ENCODE measurements at regions not wholly inside any gene's neighbourhood (a gene's known extent, or its start where the extent isn't known, plus 50 kb on each side); places are given as distances from the start of the nearest gene placed in this dataset.

GRCh38 chr3:106167728-106168127 is 298.9 kb upstream of the CBLB start:
- in situ Hi-C loops (cut with MboI; ENCODE audit: low sequenced_read_pairs): no loop called here

- in situ Hi-C loops (cut with MboI; ENCODE audit: low sequenced_read_pairs): no loop called here
These were observed 300.3 kb upstream of the CBLB start for GRCh38 chr3:106168962-106169750.

DNA sequence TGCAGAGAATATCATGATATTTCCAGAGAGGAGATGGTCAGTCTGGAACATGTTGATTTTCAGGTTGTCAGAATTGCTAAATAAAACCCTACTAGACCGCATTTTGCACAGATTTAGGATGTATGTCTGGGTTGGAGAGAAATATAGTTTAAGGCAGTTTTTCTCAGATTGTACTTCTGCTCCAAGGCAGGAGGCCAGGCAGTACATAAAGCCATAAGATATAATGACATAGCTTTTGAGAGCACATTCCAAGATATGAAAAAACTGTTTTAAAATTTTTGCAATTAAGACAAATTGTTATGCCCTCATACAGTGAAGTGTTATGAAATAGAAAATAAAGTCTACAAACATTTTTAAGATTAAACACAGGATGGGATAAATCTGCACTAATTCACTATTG is 301.8 kb upstream of the CBLB start:
- in situ Hi-C loops (cut with MboI; ENCODE audit: low sequenced_read_pairs): no loop called here

DNA sequence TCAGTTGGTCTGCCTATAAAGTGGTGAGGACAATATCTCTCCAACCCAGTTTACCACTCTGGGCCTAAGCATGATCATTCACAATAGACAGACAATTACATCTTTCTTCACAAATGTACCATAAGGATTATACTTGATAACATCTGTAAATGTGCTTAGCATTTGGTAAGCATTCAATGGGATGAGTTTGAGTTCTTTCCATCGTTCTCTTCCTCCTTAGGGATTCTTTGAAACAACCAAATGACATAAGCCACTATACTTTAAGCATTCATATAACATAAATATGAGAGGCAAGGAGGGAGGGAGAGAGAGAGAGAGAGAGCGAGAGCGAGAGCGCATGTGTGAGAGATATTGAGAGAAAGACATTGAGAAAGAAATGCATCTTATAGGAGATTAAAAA is 303.3 kb upstream of the CBLB start:
- in situ Hi-C loops (cut with MboI; ENCODE audit: low sequenced_read_pairs): no loop called here

DNA sequence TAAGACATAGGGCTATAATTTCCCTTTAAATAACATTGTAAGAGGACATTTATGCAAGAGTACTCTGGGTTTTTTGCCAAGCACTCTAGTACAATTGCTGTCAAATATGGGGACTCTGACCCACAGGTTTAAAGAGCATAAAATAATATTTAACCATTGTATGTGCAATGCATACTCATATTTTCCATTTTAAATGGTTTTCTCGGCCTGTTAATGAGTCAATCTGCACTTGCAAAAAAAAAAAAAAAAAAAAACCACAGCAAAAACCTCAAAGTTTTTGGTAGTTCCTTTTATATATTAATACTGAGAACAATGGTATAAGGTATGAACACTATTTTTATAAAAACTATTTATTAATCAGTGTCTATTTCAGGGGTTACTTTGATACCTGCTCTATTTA is 304.0 kb upstream of the CBLB start:
- in situ Hi-C loops (cut with MboI; ENCODE audit: low sequenced_read_pairs): no loop called here

- in situ Hi-C loops (cut with MboI; ENCODE audit: low sequenced_read_pairs): no loop called here
These were observed 306.5 kb upstream of the CBLB start for GRCh38 chr3:106175276-106175675.

GRCh38 chr3:106176734-106177133 is 307.9 kb upstream of the CBLB start:
- in situ Hi-C loops (cut with MboI; ENCODE audit: low sequenced_read_pairs): no loop called here

GRCh38 chr3:106182950-106183511 is 314.2 kb upstream of the CBLB start:
- in situ Hi-C loops (cut with MboI; ENCODE audit: low sequenced_read_pairs): no loop called here

- in situ Hi-C loops (cut with MboI; ENCODE audit: low sequenced_read_pairs): no loop called here
These were observed 315.1 kb upstream of the CBLB start for GRCh38 chr3:106183762-106184391.

- in situ Hi-C loops (cut with MboI; ENCODE audit: low sequenced_read_pairs): no loop called here
These were observed 316.0 kb upstream of the CBLB start for GRCh38 chr3:106184540-106185457.

- in situ Hi-C loops (cut with MboI; ENCODE audit: low sequenced_read_pairs): no loop called here
These were observed 317.1 kb upstream of the CBLB start for GRCh38 chr3:106185949-106186348.

- in situ Hi-C loops (cut with MboI; ENCODE audit: low sequenced_read_pairs): no loop called here
These were observed 321.5 kb upstream of the CBLB start for GRCh38 chr3:106190296-106190695.

GRCh38 chr3:106191211-106191610 is 322.4 kb upstream of the CBLB start:
- in situ Hi-C loops (cut with MboI; ENCODE audit: low sequenced_read_pairs): no loop called here

DNA sequence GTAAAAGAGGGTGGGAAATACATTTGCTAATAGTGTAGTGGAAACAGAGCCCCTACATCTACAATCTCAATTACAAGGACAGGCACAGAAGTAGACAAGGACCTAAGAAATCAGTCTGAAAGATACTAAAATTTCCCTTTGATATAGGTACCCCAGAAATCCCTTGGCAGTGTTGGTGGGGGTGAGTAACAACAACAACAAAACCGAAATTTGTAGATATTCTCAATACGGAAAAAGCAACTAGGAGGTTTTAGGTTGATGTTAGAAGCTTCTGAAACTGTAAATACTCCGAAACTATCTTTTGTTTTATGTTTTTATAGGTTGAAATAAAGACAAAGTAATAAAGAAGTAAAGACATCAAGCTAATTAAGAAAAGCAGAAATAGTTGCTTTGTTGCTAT is 323.1 kb upstream of the CBLB start:
- in situ Hi-C loops (cut with MboI; ENCODE audit: low sequenced_read_pairs): no loop called here

DNA sequence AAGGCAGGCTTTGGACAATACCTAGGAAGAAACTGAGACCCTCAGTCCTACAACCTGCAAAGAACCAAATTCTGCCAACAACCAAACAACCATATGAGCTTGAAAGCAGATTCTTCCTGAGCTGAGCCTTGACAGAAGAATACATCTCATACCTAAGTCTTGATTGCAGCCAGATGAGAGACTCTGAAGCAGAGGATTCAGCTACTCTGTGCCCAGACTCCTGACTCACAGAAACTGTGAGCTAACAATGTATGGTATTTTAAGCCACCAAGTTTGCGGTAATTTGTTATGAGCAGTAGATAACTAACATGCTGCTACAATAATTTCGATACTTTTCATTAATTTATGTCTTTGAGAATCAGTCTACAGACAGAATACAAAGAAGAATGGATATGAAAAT is 325.1 kb upstream of the CBLB start:
- in situ Hi-C loops (cut with MboI; ENCODE audit: low sequenced_read_pairs): no loop called here

DNA sequence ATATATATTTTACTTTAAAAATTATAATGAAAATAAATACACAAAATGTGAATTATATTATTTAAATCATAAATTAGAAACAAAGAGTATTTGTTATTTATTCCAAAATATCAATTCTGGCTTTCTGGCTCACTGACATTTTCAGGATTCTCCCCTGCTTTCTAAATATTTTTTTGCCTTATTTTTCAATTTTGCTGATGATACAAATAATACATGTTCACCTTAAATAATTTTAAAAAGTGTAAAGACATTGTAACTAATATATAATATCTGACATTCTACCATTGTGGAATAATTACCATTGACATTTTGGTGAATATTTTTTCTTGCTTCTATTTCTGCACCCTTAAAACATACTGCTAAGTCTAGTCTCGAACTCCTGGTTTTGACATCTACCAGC is 325.9 kb upstream of the CBLB start:
- in situ Hi-C loops (cut with MboI; ENCODE audit: low sequenced_read_pairs): no loop called here

DNA sequence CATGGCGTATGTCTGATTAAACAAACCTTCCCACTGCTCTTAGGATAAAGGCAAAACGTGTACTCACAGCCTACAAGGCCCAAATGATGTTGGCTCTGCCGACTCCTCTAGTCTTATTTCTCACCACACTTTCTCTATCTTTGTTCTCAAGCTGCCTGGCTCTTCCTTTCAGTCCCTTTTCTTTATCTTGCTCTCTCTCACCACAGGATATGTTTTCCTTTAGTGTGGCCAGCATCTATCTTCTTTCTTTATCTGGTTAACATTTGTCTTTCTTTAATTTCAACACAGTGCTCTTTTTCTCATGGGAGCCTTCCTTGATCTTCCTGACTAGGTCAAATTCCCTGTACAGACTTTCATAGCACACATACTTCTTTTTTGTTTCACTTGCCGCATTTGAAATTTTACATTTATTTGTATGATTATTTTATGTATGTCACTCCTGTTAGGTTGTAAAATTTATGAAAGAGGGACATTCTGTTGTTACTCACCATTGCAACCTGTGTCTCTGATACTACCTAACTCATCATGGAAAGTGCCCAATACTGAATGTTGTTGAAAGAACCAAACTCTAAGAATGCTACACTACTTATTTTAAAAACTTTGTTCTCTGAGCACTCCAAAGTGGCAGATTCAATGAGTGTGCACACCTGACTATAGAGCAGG is 328.9 kb upstream of the CBLB start:
- in situ Hi-C loops (cut with MboI; ENCODE audit: low sequenced_read_pairs): no loop called here

GRCh38 chr3:106204160-106204868 is 335.5 kb upstream of the CBLB start:
- in situ Hi-C loops (cut with MboI; ENCODE audit: low sequenced_read_pairs): no loop called here

- in situ Hi-C loops (cut with MboI; ENCODE audit: low sequenced_read_pairs): no loop called here
These were observed 337.3 kb upstream of the CBLB start for GRCh38 chr3:106206146-106206545.

DNA sequence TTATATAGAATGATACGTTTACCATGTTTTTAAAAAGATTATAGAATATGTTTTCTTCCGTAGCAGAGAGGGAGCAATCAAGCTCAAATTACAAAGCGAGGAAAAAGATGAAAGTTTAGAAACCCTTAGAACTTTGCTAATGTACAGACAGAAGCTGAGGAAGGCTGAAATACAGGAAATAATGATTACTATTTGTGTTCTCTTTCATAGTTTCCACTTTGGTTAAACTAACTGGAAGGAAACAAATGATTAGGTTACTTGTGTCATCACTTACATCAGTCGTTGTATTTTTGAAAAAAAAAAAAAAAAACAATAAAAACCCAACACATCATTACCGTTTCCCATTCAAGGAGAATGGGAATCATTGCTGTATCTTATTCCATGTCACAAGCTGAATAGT is 337.8 kb upstream of the CBLB start:
- in situ Hi-C loops (cut with MboI; ENCODE audit: low sequenced_read_pairs): no loop called here

Data from HL-60/S4 treated with retinoic acid at 250 ng/mL for 4 days and 3 days (cell line).